HG02798 (cell line): ENCODE measurements at regions not wholly inside any gene's neighbourhood (a gene's known extent, or its start where the extent isn't known, plus 50 kb on each side); places are given as distances from the start of the nearest gene placed in this dataset.
A peak's percentile ranks its signal among the peaks of the same experiment; 100 is the strongest.
"Not testable (repeated sequence)": the region's sequence is repeated elsewhere in the genome, so short reads cannot be mapped to it uniquely, and the experiment has no call there.

Source experiments
- ATAC-seq: cut with Tn5 transposase; IDR thresholded peaks from one replicate; pipeline ENCODE4 v1.9.1; 2021; ENCODE audit warnings: mild to moderate bottlenecking; ENCODE audit not compliant: unreplicated experiment, poor library complexity

- no peak for ATAC-seq
Measured at GRCh38 chr6:179340-179950, 112.8 kb upstream of the DUSP22 start.

- not testable (repeated sequence) for ATAC-seq
Measured at GRCh38 chr6:180091-180694, 112.1 kb upstream of the DUSP22 start.

GRCh38 chr6:181049-181654 is 111.1 kb upstream of the DUSP22 start:
- ATAC-seq = peak; percentile 58

- peak; percentile 46 for ATAC-seq
Measured at GRCh38 chr6:183668-184067, 108.6 kb upstream of the DUSP22 start.

- ATAC-seq = no peak
Measured at GRCh38 chr6:184161-184700, 108.1 kb upstream of the DUSP22 start.

- ATAC-seq = no peak
Measured at GRCh38 chr6:186340-186965, 105.8 kb upstream of the DUSP22 start.

GRCh38 chr6:187210-187861 is 105.0 kb upstream of the DUSP22 start:
- ATAC-seq = no peak

GRCh38 chr6:188821-189655 is 103.2 kb upstream of the DUSP22 start:
- peak; percentile 87 for ATAC-seq

GRCh38 chr6:189676-190075 is 102.6 kb upstream of the DUSP22 start:
- ATAC-seq = no peak

GRCh38 chr6:190596-191395 is 101.5 kb upstream of the DUSP22 start:
- ATAC-seq = no peak

GRCh38 chr6:191487-192312 is 100.6 kb upstream of the DUSP22 start:
- no peak for ATAC-seq

- no peak for ATAC-seq
Measured at GRCh38 chr6:192313-192664, 100.0 kb upstream of the DUSP22 start.

- no peak for ATAC-seq
Measured at GRCh38 chr6:193180-193579, 99.1 kb upstream of the DUSP22 start.

- no peak for ATAC-seq
Measured at GRCh38 chr6:193773-194310, 98.4 kb upstream of the DUSP22 start.

GRCh38 chr6:195861-196360 is 96.4 kb upstream of the DUSP22 start:
- no peak for ATAC-seq

- ATAC-seq = no peak
Measured at GRCh38 chr6:196543-196942, 95.7 kb upstream of the DUSP22 start.

GRCh38 chr6:203661-204060 is 88.6 kb upstream of the DUSP22 start:
- ATAC-seq = no peak

- no peak for ATAC-seq
Measured at GRCh38 chr6:206264-206663, 86.0 kb upstream of the DUSP22 start.
